Rectal smooth muscle tissue (tissue), 1 donor: ENCODE measurements at regions not wholly inside any gene's neighbourhood (a gene's known extent, or its start where the extent isn't known, plus 50 kb on each side); places are given as distances from the start of the nearest gene placed in this dataset.

ENCODE experiments used
- H3K27ac ChIP-seq: one replicate; pipeline ENCODE4 v1.7.0; 2013; ENCODE audit warnings: low read depth, low read length, inconsistent platforms
- H3K27me3 ChIP-seq: one replicate; pipeline ENCODE4 v1.7.0; 2013; ENCODE audit warnings: low read length; ENCODE audit not compliant: control insufficient read depth, insufficient read depth
- H3K36me3 ChIP-seq: one replicate; pipeline ENCODE4 v1.7.0; 2013; ENCODE audit warnings: low read length; ENCODE audit not compliant: control insufficient read depth, insufficient read depth
- H3K4me1 ChIP-seq: one replicate; pipeline ENCODE4 v1.7.0; 2013; ENCODE audit warnings: low read length; ENCODE audit not compliant: control insufficient read depth, insufficient read depth
- H3K4me3 ChIP-seq: one replicate; pipeline ENCODE4 v1.7.0; 2013; ENCODE audit warnings: low read length
- H3K9ac ChIP-seq: one replicate; pipeline ENCODE4 v1.7.0; 2013; ENCODE audit warnings: low read length

DNA sequence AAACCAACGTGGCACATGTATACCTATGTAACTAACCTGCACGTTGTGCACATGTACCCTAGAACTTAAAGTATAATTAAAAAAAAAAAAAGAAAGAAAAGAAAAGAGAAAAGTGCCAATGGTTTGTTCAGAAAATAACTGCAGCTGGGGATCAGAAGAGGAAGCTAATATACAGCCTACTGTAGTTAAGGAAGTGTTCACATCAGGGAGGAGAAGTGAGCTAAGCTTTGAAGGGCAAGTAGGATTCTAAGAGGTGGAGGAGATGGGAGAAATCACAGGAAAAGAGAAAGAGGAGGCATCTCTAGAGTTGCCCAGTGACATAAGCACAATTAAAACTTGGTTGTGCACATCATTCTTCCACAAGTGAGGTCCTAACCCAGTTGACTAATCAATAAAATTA, 214.4 kb upstream of the DTNBP1 start:
- Histone ChIP-seq H3K4me1 (peaks cover 10% of the 10 kb centered on the region), H3K27ac (no peak overlapping the region), H3K36me3 (no peaks in the 10 kb centered on the region), H3K4me3 (no peak overlapping the region), H3K9ac (no peak overlapping the region), H3K27me3 (no peaks in the 10 kb centered on the region)

DNA sequence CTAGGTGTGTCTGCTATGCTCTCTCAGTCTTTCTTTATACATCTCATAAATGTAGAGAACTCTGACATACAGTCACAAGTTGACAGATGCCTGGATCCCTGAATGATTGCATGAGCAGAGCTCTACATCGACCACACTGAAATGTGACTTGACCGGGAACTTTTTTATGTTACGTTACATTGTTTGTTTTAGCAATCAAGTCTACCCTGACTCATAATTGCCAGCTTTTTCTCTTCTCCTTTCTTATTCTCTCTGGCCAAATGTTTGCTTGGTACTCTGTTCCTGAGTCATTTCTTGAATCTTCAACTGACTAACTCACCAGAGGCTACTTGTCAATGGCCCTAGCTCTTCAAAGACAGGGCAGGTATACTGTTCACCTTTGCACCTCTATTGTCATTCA, 213.6 kb upstream of the DTNBP1 start:
- no peaks in the 10 kb centered on the region for H3K27me3 ChIP-seq
- no peak overlapping the region for H3K9ac ChIP-seq

DNA sequence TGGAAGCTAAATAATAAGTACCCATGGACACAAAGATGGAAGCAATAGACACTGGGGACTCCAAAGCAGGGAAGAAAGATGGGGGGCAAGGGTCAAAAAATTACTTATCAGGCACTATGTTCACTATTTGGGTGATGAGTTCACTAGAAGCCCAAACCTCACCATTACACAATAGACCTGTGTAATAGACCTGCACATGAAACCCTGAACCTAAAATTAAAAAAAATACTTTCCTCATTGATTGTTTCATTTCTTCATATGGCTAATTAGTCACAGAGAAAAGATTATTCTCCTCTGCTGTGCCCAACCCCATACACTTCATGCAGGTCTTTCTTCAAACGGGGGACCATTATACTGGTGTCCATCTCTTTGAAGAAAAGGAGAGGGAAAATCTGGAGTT, 213.0 kb upstream of the DTNBP1 start:
- Histone ChIP-seq H3K9ac (no peak overlapping the region), H3K27ac (no peak overlapping the region), H3K4me1 (peaks cover 10% of the 10 kb centered on the region), H3K36me3 (no peaks in the 10 kb centered on the region), H3K4me3 (no peak overlapping the region), H3K27me3 (no peaks in the 10 kb centered on the region)

More for the DNA sequence above, 213.6 kb upstream of the DTNBP1 start:
- H3K4me3 ChIP-seq: no peak overlapping the region
- no peaks in the 10 kb centered on the region for H3K36me3 ChIP-seq
- peaks cover 10% of the 10 kb centered on the region for H3K4me1 ChIP-seq
- no peak overlapping the region for H3K27ac ChIP-seq

DNA sequence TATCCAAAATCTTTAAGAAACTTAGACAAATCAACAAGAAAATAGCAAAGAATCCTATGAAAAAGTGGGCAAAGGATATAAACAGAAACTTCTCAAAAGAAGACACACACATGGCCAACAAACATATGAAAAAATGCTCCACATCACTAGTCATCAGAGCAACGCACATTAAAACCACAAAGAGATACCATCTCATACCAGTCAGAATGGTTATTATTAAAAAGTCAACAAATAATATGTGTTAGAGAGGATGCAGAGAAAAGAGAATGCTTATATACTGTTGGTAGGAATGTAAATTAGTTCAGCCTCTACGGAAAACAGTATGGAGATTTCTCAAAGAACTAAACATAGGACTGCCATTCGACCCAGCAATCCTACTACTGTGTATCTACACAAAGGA, 212.0 kb upstream of the DTNBP1 start:
- Histone ChIP-seq H3K36me3 (no peaks in the 10 kb centered on the region), H3K4me1 (peaks cover 7% of the 10 kb centered on the region), H3K4me3 (no peak overlapping the region), H3K27ac (no peak overlapping the region), H3K9ac (no peak overlapping the region), H3K27me3 (no peaks in the 10 kb centered on the region)

DNA sequence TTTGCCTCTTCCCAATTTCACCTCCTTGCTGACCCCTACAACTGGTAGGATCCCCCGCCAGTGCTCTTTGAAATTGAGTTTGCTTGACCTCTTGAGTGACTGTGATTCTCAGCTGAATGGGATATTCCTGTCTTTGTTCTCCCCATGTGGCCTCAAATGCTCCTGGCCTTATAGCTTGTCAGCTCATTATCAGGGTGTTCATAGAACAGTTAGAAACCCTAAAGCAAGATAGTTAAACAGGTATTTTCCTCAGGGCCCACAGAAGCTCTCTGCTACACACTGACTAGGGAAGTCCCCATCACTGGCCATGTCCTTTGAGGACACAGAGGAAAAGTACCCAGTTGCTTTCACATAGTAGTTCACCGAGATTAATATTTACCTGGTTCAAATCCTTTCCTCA, 211.5 kb upstream of the DTNBP1 start:
- Histone ChIP-seq H3K27me3 (no peaks in the 10 kb centered on the region), H3K9ac (no peak overlapping the region), H3K36me3 (no peaks in the 10 kb centered on the region), H3K4me3 (no peak overlapping the region), H3K27ac (no peak overlapping the region), H3K4me1 (peaks cover 2% of the 10 kb centered on the region)

DNA sequence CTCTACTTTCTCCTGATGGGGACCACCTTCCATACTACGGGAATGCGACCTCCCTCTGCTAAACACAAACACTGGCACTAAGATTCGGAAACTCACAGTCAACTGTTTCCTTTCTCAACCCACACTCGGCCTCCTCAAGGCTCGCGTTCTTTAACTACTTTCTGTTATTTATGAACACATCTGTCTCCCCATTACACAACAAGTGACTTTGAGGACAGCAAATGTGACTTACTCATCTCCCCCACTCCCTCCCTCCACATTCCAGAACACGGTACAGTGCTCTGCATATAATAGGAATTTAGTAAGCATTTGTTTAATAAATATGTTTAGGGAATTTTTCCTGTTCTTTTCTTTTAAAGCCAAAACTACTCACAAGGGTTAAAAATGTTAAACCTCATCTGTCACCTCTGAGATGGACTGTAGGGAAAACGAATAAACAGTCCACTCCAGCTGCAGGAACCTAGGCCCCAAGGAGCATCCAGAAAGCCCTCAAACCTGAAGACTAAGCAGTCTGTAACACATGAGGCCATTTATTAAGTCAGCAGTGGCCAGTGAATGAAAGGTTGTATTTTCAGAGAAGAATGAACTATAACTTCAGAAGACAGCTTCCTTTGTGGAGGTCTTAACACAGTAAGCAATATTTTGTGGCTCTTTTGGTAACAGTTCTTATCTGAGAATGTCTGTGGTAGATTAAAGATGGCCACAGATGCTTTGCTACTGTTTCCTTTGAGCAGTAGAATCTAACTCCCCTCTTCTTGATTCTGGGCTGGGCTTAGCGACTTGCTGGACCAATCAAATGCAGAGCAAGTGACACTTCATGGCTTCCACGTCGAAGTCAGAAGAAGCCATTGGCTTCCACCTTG, 209.6 kb upstream of the DTNBP1 start:
- Histone ChIP-seq H3K36me3 (no peaks in the 10 kb centered on the region), H3K27ac (no peak overlapping the region), H3K27me3 (no peaks in the 10 kb centered on the region)

DNA sequence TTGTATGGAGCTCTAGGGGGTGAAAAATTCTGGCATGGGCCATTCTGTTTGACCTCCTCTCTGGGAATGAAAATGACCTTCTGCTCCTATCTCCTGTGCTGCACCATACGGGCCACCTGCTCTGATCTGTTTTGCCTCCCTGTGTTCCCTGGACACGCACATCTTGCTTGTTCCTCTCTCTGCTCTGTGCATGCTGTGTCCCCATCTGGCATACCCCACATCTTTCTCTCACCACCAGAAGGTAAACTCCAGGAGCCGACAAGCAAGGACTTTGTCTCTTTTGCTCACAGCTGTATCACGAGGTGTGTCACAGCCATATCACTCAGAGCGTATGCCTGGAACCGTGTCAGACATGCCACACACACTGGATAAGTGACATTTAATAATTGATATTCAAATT, 208.4 kb upstream of the DTNBP1 start:
- H3K27ac ChIP-seq: no peak overlapping the region
- no peaks in the 10 kb centered on the region for H3K27me3 ChIP-seq
- H3K9ac ChIP-seq: no peak overlapping the region
- no peaks in the 10 kb centered on the region for H3K36me3 ChIP-seq
- no peaks in the 10 kb centered on the region for H3K4me1 ChIP-seq
- H3K4me3 ChIP-seq: no peak overlapping the region

More for the DNA sequence above, 209.6 kb upstream of the DTNBP1 start:
- Histone ChIP-seq H3K4me3 (no peak overlapping the region), H3K9ac (no peak overlapping the region), H3K4me1 (no peaks in the 10 kb centered on the region)

DNA sequence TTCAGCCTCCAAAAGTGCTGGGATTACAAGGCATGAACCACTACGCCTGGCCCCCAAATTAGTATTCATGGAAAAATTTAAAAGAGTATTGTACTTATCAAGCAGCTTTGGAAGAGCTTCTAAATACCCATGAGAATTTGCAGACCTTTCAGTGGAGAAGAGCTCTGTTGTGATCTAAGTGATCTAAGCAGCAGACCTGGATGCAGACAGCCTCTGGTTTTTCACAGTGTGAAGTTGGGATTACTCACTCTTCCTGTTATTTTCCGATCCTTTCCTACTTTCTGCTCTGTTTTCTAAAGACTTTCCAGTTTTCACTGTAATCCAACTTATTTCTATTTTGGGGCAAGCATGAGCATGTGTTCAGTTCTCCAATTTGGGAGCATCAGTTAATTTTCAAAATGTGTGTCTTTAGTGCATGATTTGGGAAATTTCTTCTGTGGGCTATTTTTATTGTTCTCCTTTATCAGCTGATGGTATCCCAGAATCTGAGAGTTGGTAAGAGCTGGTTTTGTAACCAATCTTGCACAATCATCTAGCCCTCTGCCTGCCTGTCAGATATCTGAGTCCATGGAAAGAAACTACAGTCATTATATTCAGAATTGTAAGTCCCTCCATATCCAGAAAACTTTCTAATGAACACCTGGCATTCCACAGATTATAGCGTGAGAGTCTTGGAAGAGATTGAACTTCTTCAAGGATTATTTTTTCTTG, 207.7 kb upstream of the DTNBP1 start:
- no peaks in the 10 kb centered on the region for H3K27me3 ChIP-seq
- no peaks in the 10 kb centered on the region for H3K36me3 ChIP-seq
- no peaks in the 10 kb centered on the region for H3K4me1 ChIP-seq
- no peak overlapping the region for H3K27ac ChIP-seq
- H3K9ac ChIP-seq: no peak overlapping the region
- no peak overlapping the region for H3K4me3 ChIP-seq

DNA sequence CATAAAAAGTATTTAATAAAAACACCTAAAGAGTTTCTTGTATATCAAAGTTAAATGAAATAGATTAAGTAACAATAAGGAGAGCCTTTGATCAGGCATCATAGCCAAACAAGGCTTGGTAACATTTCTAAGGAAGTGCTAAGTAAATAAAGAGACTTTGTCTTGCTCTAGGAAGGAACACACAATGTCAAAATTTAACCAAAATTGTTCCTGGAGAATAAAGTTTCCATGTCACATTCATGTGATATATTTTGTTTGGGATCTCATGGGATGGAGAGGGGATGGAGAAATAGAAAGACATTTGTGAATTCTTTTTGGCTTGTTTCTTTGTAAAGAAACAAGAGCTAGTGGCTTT, 201.9 kb upstream of the DTNBP1 start:
- Histone ChIP-seq H3K4me3 (no peak overlapping the region), H3K36me3 (no peaks in the 10 kb centered on the region), H3K27ac (no peak overlapping the region), H3K27me3 (no peaks in the 10 kb centered on the region), H3K9ac (no peak overlapping the region), H3K4me1 (no peaks in the 10 kb centered on the region)

DNA sequence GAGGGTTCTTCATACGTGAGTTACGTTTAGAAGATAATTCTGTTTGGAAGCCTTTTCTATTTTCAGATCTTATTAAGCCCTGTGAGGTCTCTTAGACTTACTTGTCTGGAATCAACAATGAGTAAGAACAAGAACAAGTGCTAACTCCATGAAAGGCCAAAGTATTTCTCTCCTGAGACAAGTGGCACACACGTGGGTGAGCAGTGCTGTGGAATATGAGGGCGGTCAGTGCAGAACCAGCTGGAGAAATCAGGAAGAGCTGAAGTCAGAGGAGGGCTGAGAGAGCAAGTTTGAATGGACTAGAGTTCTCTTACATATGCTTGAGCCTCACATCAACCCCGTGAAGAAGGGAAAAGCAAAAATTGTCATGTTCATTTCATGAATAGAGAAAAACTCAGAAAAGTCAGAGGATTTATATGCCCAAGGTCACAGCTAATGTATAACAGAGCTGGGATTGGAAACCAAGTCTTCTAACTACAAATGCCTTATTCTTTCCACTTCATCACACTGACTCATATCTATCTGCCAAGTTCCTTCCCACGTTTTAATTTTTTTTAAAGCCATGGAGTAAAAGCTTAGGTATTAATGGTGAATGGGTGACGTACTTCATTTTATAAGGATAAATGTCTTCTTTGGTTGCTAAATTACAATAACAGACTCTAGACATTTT, 201.3 kb upstream of the DTNBP1 start:
- no peak overlapping the region for H3K4me3 ChIP-seq
- no peaks in the 10 kb centered on the region for H3K27me3 ChIP-seq
- no peak overlapping the region for H3K27ac ChIP-seq
- H3K4me1 ChIP-seq: no peaks in the 10 kb centered on the region
- H3K36me3 ChIP-seq: no peaks in the 10 kb centered on the region
- no peak overlapping the region for H3K9ac ChIP-seq

DNA sequence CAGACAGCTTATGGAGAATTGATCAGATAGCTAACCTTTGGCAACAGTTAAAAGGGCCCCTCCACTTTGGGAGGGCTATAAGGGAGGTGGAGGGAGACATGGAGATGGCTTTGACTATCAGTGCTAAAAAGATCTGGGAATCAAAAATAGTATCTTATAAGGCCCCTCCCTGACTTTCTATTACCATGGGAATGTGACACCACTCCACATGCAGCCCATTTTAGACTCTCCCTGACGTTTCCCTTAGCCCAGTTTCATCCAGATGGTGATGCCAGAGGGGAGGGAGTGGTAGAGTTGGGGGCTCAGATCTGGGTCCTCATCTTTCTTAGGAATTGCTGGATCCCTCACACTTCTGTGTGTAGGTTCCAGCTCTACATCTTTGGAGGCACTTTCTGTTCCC, 200.0 kb upstream of the DTNBP1 start:
- Histone ChIP-seq H3K36me3 (no peaks in the 10 kb centered on the region), H3K27ac (no peak overlapping the region), H3K27me3 (no peaks in the 10 kb centered on the region), H3K9ac (no peak overlapping the region), H3K4me1 (no peaks in the 10 kb centered on the region), H3K4me3 (no peak overlapping the region)

DNA sequence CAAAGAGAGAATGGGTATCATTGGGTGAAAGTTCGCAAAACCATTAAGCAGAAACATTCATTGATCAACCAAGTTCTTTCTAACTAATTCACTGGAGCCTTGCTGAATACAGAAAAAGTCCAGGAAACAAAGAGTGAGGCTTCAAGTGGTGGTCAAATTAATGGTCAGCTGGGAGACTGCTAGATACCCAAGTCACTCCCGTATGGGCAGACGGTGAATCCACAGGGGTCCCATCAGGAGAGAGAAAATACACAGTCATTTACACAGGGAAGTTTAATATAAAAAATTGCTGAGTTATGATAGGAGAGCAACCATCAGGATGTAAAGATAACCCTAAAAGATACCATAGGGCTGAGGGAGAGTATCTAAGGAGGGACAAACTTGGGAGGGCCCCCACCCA, 198.7 kb upstream of the DTNBP1 start:
- H3K27me3 ChIP-seq: no peaks in the 10 kb centered on the region

More for the DNA sequence above, 198.7 kb upstream of the DTNBP1 start:
- Histone ChIP-seq H3K4me3 (no peak overlapping the region), H3K9ac (no peak overlapping the region), H3K36me3 (no peaks in the 10 kb centered on the region), H3K27ac (no peak overlapping the region), H3K4me1 (no peaks in the 10 kb centered on the region)
